Calu3 (cell line): ENCODE measurements at regions not wholly inside any gene's neighbourhood (a gene's known extent, or its start where the extent isn't known, plus 50 kb on each side); places are given as distances from the start of the nearest gene placed in this dataset.

Experiments used
- BruUV-seq: library from RNA; stranded (reverse); fragments of 400-500 nt; replicated peaks from 2 replicates; lab custom pipeline; 2021; lab: Mats Ljungman, UMichigan
- CTCF ChIA-PET: fragments of 300-600 bp; sonication (Branson Sonifier 250); formaldehyde crosslinking; loops from one replicate; lab custom pipeline; 2022; ENCODE audit warnings: antibody characterized with exemption; lab: Charles Lee
- DNase-seq: peaks from one replicate; pipeline ENCODE4 v3.0.0; 2022
- H3K27ac Mint-ChIP-seq: one replicate; pipeline ENCODE4 v1.8.0; 2022; ENCODE audit warnings: mixed read lengths; ENCODE audit not compliant: unreplicated experiment
- H3K27me3 Mint-ChIP-seq: one replicate; pipeline ENCODE4 v1.8.0; 2022; ENCODE audit warnings: mixed read lengths; ENCODE audit not compliant: unreplicated experiment
- H3K36me3 Mint-ChIP-seq: one replicate; pipeline ENCODE4 v1.8.0; 2022; ENCODE audit warnings: mild to moderate bottlenecking, moderate library complexity, mixed read lengths; ENCODE audit not compliant: insufficient read depth, unreplicated experiment
- H3K4me1 Mint-ChIP-seq: one replicate; pipeline ENCODE4 v1.8.0; 2022; ENCODE audit warnings: mild to moderate bottlenecking, low read depth, mixed read lengths; ENCODE audit not compliant: unreplicated experiment
- H3K4me3 Mint-ChIP-seq: one replicate; pipeline ENCODE4 v1.8.0; 2022; ENCODE audit warnings: mild to moderate bottlenecking, low read depth, moderate library complexity, mixed read lengths; ENCODE audit not compliant: unreplicated experiment
- H3K9me3 Mint-ChIP-seq: one replicate; pipeline ENCODE4 v1.8.0; 2022; ENCODE audit warnings: low read depth, mixed read lengths; ENCODE audit not compliant: unreplicated experiment
- CTCF ChIP-seq: fragments of 200-600 bp; IDR thresholded peaks from one replicate; pipeline ENCODE4 v1.8.0; 2022; ENCODE audit warnings: antibody characterized with exemption; ENCODE audit not compliant: unreplicated experiment
- intact Hi-C: fragments of 100-400 bp; cut with micrococcal nuclease; formaldehyde crosslinking; loops from one replicate; pipeline ENCODE4 v1.10.0; 2022; ENCODE audit not compliant: unreplicated experiment

DNA sequence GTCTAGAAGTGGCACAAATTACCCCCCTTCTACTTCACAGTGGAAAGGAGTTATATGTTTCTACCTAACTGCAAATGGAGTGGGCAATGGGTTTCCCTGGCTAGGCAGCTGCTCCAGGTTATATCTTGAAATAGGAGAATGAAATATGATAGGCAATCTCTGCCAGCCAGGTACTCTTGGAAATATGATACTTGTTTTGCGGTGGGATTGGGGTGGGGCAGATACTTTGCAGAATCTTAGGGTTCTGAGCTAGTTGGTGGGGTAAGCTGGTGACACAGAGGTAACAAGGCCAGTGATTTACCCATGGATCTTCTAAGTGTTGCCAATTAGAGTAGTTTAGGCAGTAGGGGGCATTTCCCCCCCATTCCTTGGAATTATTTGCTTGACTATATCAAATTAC lies 140.1 kb downstream of the ATP23 start:
- intact Hi-C loops: no loop called here
- no TSS peak for BruUV-seq
- Mint-ChIP-seq H3K9me3 (peaks cover 5% of the 10 kb centered on the region), H3K4me1 (peaks cover 10% of the 10 kb centered on the region), H3K4me3 (no peak overlapping the region), H3K27ac (no peak overlapping the region), H3K27me3 (no peaks in the 10 kb centered on the region), H3K36me3 (no peaks in the 10 kb centered on the region)
- DNase-seq: peak; percentile 5
- no peak for TF ChIP-seq CTCF
- CTCF ChIA-PET: interaction anchor here (1.5 kb wide), 1 partner anchor 14 kb away, joined by 4 read pairs; no protein-coding TSS in a partner anchor

DNA sequence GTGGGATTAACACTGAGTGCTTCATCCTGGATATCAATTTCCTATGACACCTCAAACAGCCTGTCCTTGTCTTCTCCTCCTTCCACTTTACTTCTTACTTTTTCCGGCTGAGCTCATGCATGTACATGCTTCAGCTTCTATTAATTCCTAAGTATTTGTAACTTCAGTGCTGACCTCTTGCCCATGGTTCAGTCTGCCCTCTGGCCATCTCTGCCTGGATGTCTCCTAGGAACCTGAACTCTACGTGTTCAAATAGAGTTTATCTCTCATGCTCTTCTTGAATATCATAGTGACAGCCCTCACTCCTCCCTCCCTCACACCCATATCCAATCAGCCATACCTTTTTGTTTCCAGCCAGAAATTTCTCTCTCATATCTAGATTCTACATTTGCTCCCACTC lies 141.6 kb downstream of the ATP23 start:
- intact Hi-C loops: no loop called here
- no peak overlapping the region for H3K4me3 Mint-ChIP-seq
- no peak for DNase-seq
- peaks cover 10% of the 10 kb centered on the region for H3K4me1 Mint-ChIP-seq
- peaks cover 5% of the 10 kb centered on the region for H3K9me3 Mint-ChIP-seq
- no peak overlapping the region for H3K27ac Mint-ChIP-seq
- no TSS peak for BruUV-seq
- TF ChIP-seq CTCF: no peak
- H3K27me3 Mint-ChIP-seq: no peaks in the 10 kb centered on the region
- CTCF ChIA-PET: no interaction called here
- no peaks in the 10 kb centered on the region for H3K36me3 Mint-ChIP-seq

- Mint-ChIP-seq H3K4me3 (no peak overlapping the region), H3K9me3 (peaks cover 2% of the 10 kb centered on the region), H3K27me3 (no peaks in the 10 kb centered on the region), H3K36me3 (no peaks in the 10 kb centered on the region), H3K27ac (no peak overlapping the region), H3K4me1 (peaks cover 4% of the 10 kb centered on the region)
- intact Hi-C loops: no loop called here
- no TSS peak for BruUV-seq
- CTCF ChIA-PET: interaction anchor here (0.6 kb wide), 1 partner anchor 52 kb away, joined by 3 read pairs; no protein-coding TSS in a partner anchor
- no peak for TF ChIP-seq CTCF
- no peak for DNase-seq
Observed at GRCh38 chr12:58086006-58086405, 144.6 kb downstream of the ATP23 start.

- intact Hi-C loops: no loop called here
- CTCF ChIA-PET: interaction anchor here (0.5 kb wide), 1 partner anchor 17 kb away, joined by 3 read pairs; no protein-coding TSS in a partner anchor
- DNase-seq: no peak
- Mint-ChIP-seq H3K27me3 (no peaks in the 10 kb centered on the region), H3K9me3 (peaks cover 2% of the 10 kb centered on the region), H3K4me1 (no peaks in the 10 kb centered on the region), H3K36me3 (no peaks in the 10 kb centered on the region), H3K4me3 (no peak overlapping the region), H3K27ac (no peak overlapping the region)
- BruUV-seq: no TSS peak
- no peak for TF ChIP-seq CTCF
Observed at GRCh38 chr12:58086930-58087329, 145.6 kb downstream of the ATP23 start.
